ENCODE measurements at regions not wholly inside any gene's neighbourhood (a gene's known extent, or its start where the extent isn't known, plus 50 kb on each side); places are given as distances from the start of the nearest gene placed in this dataset.

DNA sequence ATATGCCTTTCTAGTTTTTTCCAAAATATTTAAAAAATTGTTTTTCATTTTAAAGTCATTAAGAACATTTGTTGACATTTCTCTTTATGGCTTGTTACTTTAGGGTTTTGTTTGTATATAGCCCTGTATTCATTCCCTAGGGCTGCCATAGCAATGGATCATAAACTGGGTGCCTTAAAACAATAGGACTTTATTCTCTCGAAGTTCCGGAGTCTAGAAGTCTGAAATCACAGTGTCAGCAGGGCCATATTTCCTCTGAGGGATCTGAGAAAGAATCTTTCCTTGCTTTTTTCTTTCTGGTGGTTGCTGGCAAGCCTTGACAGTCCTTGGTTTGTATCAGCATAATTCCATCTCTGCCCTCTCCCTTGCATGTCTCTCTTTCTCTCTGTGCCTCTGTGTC, 63.4 kb upstream of the CADPS start:
- Histone ChIP-seq H3K27me3 (no peaks in the 10 kb centered on the region), H3K27ac (no peak overlapping the region), H3K9me3 (peaks cover 0 to 5% of the 10 kb centered on the region in 2 donors), H3K4me1 (no peaks in the 10 kb centered on the region), H3K36me3 (no peaks in the 10 kb centered on the region), H3K4me3 (no peak overlapping the region)
- intact Hi-C loops (cut with DNase I), result no loop called here
- TF ChIP-seq CTCF (IDR thresholded peaks at IDR 0.05), result no peak
- no peak for DNase-seq
- ATAC-seq, result no peak

DNA sequence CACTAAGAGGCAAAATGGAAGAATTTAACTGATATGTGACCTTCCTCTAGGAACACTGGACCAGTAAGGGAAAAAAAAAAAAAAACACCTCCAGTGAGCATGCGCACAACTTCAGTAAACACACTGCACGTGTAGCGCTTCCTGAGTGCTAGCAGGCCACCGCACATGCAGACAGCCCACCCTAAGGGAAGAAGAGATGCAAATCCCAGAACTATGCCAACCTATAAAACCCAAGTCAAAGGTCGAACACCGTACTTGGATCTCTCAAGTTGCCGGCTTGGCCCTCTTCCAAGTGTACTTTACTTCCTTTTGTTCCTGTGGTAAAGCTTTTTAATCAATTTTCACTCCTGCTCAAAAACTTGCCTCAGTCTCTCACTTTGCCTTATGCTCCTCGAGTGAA, 64.5 kb upstream of the CADPS start:
- no peak overlapping the region for H3K27ac ChIP-seq
- H3K9me3 ChIP-seq, result peaks cover 0 to 5% of the 10 kb centered on the region in 2 donors
- H3K36me3 ChIP-seq, result no peaks in the 10 kb centered on the region
- no peaks in the 10 kb centered on the region for H3K27me3 ChIP-seq
- no peaks in the 10 kb centered on the region for H3K4me1 ChIP-seq
- H3K4me3 ChIP-seq, result no peak overlapping the region
- no peak for TF ChIP-seq CTCF (IDR thresholded peaks at IDR 0.05)
- intact Hi-C loops (cut with DNase I), result no loop called here
- no peak for ATAC-seq
- no peak for DNase-seq

- Histone ChIP-seq H3K9me3 (peaks cover 0 to 5% of the 10 kb centered on the region in 2 donors), H3K27me3 (no peaks in the 10 kb centered on the region), H3K36me3 (no peaks in the 10 kb centered on the region), H3K27ac (no peak overlapping the region), H3K4me3 (no peak overlapping the region), H3K4me1 (no peaks in the 10 kb centered on the region)
- DNase-seq (no peak), ATAC-seq (no peak)
- intact Hi-C loops (cut with DNase I), result no loop called here
- TF ChIP-seq CTCF (IDR thresholded peaks at IDR 0.05), result no peak
These were observed 65.8 kb upstream of the CADPS start for GRCh38 chr3:62940771-62941563.

DNA sequence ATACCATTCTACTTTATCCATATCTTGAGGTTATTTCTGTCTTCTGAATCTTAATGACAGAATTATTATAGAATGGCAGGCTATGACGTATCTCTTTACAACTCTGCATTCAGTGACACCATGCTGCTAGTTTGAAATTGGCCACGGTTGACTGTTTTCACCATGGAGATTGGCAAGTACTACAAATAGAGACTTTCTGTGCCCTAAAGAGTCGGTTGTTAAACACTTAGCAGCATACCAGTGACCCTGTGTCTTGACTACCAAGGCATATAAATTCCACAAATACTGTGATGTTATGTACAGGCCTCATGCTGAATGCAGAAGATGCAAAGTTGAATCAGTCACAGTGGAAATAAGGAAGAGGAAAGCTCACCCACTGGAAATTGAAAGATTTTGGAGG, 67.0 kb upstream of the CADPS start:
- no peak overlapping the region for H3K4me3 ChIP-seq
- H3K4me1 ChIP-seq, result no peaks in the 10 kb centered on the region
- no peak for ATAC-seq
- intact Hi-C loops (cut with DNase I), result no loop called here
- H3K27me3 ChIP-seq, result no peaks in the 10 kb centered on the region
- no peak for DNase-seq
- no peak for TF ChIP-seq CTCF (IDR thresholded peaks at IDR 0.05)
- no peaks in the 10 kb centered on the region for H3K36me3 ChIP-seq
- peaks cover 0 to 4% of the 10 kb centered on the region in 2 donors for H3K9me3 ChIP-seq
- no peak overlapping the region for H3K27ac ChIP-seq

GRCh38 chr3:62942764-62943163, 67.5 kb upstream of the CADPS start:
- TF ChIP-seq CTCF (IDR thresholded peaks at IDR 0.05), result no peak
- intact Hi-C loops (cut with DNase I), result no loop called here
- H3K4me1 ChIP-seq, result no peaks in the 10 kb centered on the region
- peaks cover 0 to 4% of the 10 kb centered on the region in 2 donors for H3K9me3 ChIP-seq
- H3K27ac ChIP-seq, result no peak overlapping the region
- no peaks in the 10 kb centered on the region for H3K36me3 ChIP-seq
- no peak overlapping the region for H3K4me3 ChIP-seq
- no peak for ATAC-seq
- H3K27me3 ChIP-seq, result no peaks in the 10 kb centered on the region
- DNase-seq, result no peak
